ENCODE measurements at regions not wholly inside any gene's neighbourhood (a gene's known extent, or its start where the extent isn't known, plus 50 kb on each side); places are given as distances from the start of the nearest gene placed in this dataset.

GRCh38 chr5:1732945-1733344 lies 66.7 kb downstream of the MRPL36 start:
- TF ChIP-seq, protein P1, sequence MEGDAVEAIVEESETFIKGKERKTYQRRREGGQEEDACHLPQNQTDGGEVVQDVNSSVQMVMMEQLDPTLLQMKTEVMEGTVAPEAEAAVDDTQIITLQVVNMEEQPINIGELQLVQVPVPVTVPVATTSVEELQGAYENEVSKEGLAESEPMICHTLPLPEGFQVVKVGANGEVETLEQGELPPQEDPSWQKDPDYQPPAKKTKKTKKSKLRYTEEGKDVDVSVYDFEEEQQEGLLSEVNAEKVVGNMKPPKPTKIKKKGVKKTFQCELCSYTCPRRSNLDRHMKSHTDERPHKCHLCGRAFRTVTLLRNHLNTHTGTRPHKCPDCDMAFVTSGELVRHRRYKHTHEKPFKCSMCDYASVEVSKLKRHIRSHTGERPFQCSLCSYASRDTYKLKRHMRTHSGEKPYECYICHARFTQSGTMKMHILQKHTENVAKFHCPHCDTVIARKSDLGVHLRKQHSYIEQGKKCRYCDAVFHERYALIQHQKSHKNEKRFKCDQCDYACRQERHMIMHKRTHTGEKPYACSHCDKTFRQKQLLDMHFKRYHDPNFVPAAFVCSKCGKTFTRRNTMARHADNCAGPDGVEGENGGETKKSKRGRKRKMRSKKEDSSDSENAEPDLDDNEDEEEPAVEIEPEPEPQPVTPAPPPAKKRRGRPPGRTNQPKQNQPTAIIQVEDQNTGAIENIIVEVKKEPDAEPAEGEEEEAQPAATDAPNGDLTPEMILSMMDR (IDR thresholded peaks at IDR 0.05): no peak
- no peak for TF ChIP-seq POLR2A (IDR thresholded peaks at IDR 0.05)

All from heart left ventricle (tissue), 13 donors.